Neural progenitor cell (in vitro differentiated cells): ENCODE measurements at regions not wholly inside any gene's neighbourhood (a gene's known extent, or its start where the extent isn't known, plus 50 kb on each side); places are given as distances from the start of the nearest gene placed in this dataset.

Experiments
- DNase-seq: peaks from one replicate; pipeline ENCODE4 v3.0.0-alpha.2; 2016; ENCODE audit warnings: low spot score
- H2AFZ ChIP-seq: fragments of 200-600 bp; sonication (generic); replicated peaks from 2 replicates; pipeline ENCODE4 v1.6.1; 2016; ENCODE audit warnings: antibody characterized with exemption
- H3F3A ChIP-seq: fragments of 200-600 bp; sonication (generic); 2 replicates; pipeline ENCODE4 v1.6.1; 2016; ENCODE audit warnings: antibody characterized with exemption, low read depth
- H3K27ac ChIP-seq: fragments of 200-600 bp; sonication (generic); 2 replicates; pipeline ENCODE4 v1.5.1; 2016; ENCODE audit warnings: mild to moderate bottlenecking
- H3K27me3 ChIP-seq: fragments of 200-600 bp; sonication (generic); 2 replicates; pipeline ENCODE4 v1.6.1; 2016; ENCODE audit warnings: mild to moderate bottlenecking, moderate library complexity
- H3K36me3 ChIP-seq: fragments of 200-600 bp; sonication (generic); 2 replicates; pipeline ENCODE4 v1.5.1; 2016
- H3K4me1 ChIP-seq: fragments of 200-600 bp; sonication (generic); 2 replicates; pipeline ENCODE4 v1.6.1; 2016; ENCODE audit warnings: mixed run types
- H3K4me2 ChIP-seq: fragments of 200-600 bp; sonication (generic); 2 replicates; pipeline ENCODE4 v1.6.1; 2016
- H3K4me3 ChIP-seq: fragments of 200-600 bp; sonication (generic); 2 replicates; pipeline ENCODE4 v1.5.1; 2016
- H3K79me2 ChIP-seq: fragments of 200-600 bp; sonication (generic); 2 replicates; pipeline ENCODE4 v1.6.1; 2016; ENCODE audit warnings: low read depth
- H3K9ac ChIP-seq: fragments of 200-600 bp; sonication (generic); 2 replicates; pipeline ENCODE4 v1.6.1; 2016
- H3K9me3 ChIP-seq: fragments of 200-600 bp; sonication (generic); 2 replicates; pipeline ENCODE4 v1.5.1; 2016; ENCODE audit warnings: low read depth
- H4K20me1 ChIP-seq: fragments of 200-600 bp; sonication (generic); 2 replicates; pipeline ENCODE4 v1.6.1; 2016; ENCODE audit warnings: low read depth
- H3K27ac Mint-ChIP-seq: 3 replicates; pipeline ENCODE4 v1.8.0; 2021; ENCODE audit warnings: mixed read lengths
- H3K27me3 Mint-ChIP-seq: 2 replicates; pipeline ENCODE4 v1.8.0; 2022; ENCODE audit warnings: low read depth, mild to moderate bottlenecking, inconsistent platforms, moderate library complexity, mixed read lengths; ENCODE audit not compliant: insufficient read depth
- H3K36me3 Mint-ChIP-seq: 3 replicates; pipeline ENCODE4 v1.8.0; 2021; ENCODE audit warnings: mixed read lengths
- H3K4me1 Mint-ChIP-seq: 3 replicates; pipeline ENCODE4 v1.8.0; 2021; ENCODE audit warnings: mixed read lengths
- H3K4me3 Mint-ChIP-seq: 3 replicates; pipeline ENCODE4 v1.8.0; 2021; ENCODE audit warnings: mild to moderate bottlenecking, moderate library complexity, mixed read lengths
- H3K9me3 Mint-ChIP-seq: 3 replicates; pipeline ENCODE4 v1.8.0; 2020; ENCODE audit warnings: mixed read lengths
- EZH2 ChIP-seq: fragments of 200-600 bp; sonication (generic); IDR thresholded peaks from 2 replicates; pipeline ENCODE4 v1.6.1; 2017; ENCODE audit warnings: antibody characterized with exemption, mild to moderate bottlenecking, moderate library complexity
- EZH2phosphoT487 ChIP-seq: fragments of 200-600 bp; sonication (generic); IDR thresholded peaks from 2 replicates; pipeline ENCODE4 v1.6.1; 2017; ENCODE audit warnings: antibody characterized with exemption
- TF ChIP-seq, protein P1 (sequence below): fragments of 200-600 bp; sonication (generic); IDR thresholded peaks from 2 replicates; pipeline ENCODE4 v1.5.1; 2017; ENCODE audit warnings: antibody characterized with exemption, mild to moderate bottlenecking

DNA sequence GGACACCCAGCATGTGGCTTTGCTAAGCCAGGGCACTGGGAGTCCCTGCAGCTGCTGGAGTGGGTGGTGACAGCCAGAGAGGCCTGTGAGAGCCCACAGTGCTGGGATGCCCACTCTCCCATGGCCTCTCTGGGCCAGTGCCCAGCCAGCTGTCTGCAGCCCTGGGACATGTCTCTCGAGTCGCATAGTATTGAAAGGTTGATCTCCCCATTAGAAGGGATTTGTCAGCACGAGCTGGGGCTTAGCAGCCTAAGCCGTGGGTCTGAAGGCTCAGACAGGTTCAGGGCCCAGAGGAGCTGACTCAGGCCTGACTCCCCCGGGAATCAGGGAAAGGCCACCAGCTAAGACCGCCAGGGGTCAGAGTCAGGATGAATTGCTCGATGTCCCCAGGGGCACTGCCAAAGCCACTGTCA, 53.5 kb downstream of the FOXD2 start:
- Histone ChIP-seq H3K27ac (no peak overlapping the region), H3K27me3 (peaks cover 62% of the 10 kb centered on the region), H3K36me3 (no peaks in the 10 kb centered on the region), H3K9ac (no peak overlapping the region), H2AFZ (no peak overlapping the region), H3K4me3 (no peak overlapping the region), H3K4me1 (peaks cover 10% of the 10 kb centered on the region), H3K9me3 (no peaks in the 10 kb centered on the region), H3F3A (no peaks in the 10 kb centered on the region), H4K20me1 (no peaks in the 10 kb centered on the region), H3K79me2 (no peaks in the 10 kb centered on the region), H3K4me2 (no peak overlapping the region)
- no peak overlapping the region for H3K4me3 Mint-ChIP-seq
- H3K4me1 Mint-ChIP-seq = peaks cover 4% of the 10 kb centered on the region
- H3K9me3 Mint-ChIP-seq = no peaks in the 10 kb centered on the region
- H3K27ac Mint-ChIP-seq = no peak overlapping the region
- peaks cover 10% of the 10 kb centered on the region for H3K27me3 Mint-ChIP-seq
- peak; percentile 53 for DNase-seq
- TF ChIP-seq, protein P1, sequence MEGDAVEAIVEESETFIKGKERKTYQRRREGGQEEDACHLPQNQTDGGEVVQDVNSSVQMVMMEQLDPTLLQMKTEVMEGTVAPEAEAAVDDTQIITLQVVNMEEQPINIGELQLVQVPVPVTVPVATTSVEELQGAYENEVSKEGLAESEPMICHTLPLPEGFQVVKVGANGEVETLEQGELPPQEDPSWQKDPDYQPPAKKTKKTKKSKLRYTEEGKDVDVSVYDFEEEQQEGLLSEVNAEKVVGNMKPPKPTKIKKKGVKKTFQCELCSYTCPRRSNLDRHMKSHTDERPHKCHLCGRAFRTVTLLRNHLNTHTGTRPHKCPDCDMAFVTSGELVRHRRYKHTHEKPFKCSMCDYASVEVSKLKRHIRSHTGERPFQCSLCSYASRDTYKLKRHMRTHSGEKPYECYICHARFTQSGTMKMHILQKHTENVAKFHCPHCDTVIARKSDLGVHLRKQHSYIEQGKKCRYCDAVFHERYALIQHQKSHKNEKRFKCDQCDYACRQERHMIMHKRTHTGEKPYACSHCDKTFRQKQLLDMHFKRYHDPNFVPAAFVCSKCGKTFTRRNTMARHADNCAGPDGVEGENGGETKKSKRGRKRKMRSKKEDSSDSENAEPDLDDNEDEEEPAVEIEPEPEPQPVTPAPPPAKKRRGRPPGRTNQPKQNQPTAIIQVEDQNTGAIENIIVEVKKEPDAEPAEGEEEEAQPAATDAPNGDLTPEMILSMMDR = no peak
- no peak for TF ChIP-seq EZH2phosphoT487
- TF ChIP-seq EZH2 = no peak
- H3K36me3 Mint-ChIP-seq = no peaks in the 10 kb centered on the region

DNA sequence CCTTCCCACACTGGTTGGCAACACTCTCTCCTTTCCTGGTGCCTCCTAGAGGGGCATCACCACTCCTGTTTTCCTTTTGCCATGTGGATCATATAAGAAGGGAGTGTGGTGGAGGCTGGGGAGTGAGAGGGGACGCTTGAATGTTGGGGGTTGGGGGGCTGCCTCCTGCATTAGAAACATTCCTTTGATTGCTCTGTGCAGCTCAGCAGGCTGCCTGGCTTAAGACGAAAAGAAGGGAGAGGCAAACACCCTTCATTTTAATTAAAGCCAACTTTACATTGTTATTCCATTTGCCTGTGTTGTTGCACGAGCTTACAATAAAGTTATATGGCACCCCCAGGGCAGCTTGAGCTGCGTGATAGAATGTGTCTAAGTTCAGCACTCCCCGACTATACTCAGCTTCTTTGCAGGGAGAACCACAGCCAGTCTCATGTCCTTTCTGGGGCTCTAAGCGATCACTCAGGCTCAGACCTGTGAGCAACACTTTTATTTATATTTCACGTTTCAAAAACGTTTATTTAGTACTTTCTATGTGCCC, 57.4 kb downstream of the FOXD2 start:
- H3K4me2 ChIP-seq = peak overlapping the region; percentile 45
- H3K27ac ChIP-seq = no peak overlapping the region
- H3K79me2 ChIP-seq = no peaks in the 10 kb centered on the region
- H4K20me1 ChIP-seq = no peaks in the 10 kb centered on the region
- H3K27ac Mint-ChIP-seq = no peak overlapping the region
- no peaks in the 10 kb centered on the region for H3K9me3 ChIP-seq
- H3K4me3 Mint-ChIP-seq = no peak overlapping the region
- H2AFZ ChIP-seq = no peak overlapping the region
- H3K27me3 Mint-ChIP-seq = peaks cover 4% of the 10 kb centered on the region
- no peaks in the 10 kb centered on the region for H3K36me3 Mint-ChIP-seq
- H3K9ac ChIP-seq = no peak overlapping the region
- no peaks in the 10 kb centered on the region for H3K9me3 Mint-ChIP-seq
- H3K4me1 ChIP-seq = peaks cover 10% of the 10 kb centered on the region
- H3K4me3 ChIP-seq = no peak overlapping the region
- H3K4me1 Mint-ChIP-seq = peaks cover 4% of the 10 kb centered on the region
- peak; percentile 20 for DNase-seq
- H3K36me3 ChIP-seq = no peaks in the 10 kb centered on the region
- no peaks in the 10 kb centered on the region for H3F3A ChIP-seq
- H3K27me3 ChIP-seq = peaks cover 76% of the 10 kb centered on the region
- TF ChIP-seq EZH2phosphoT487 (no peak), EZH2 (no peak)
- TF ChIP-seq, protein P1 = no peak

DNA sequence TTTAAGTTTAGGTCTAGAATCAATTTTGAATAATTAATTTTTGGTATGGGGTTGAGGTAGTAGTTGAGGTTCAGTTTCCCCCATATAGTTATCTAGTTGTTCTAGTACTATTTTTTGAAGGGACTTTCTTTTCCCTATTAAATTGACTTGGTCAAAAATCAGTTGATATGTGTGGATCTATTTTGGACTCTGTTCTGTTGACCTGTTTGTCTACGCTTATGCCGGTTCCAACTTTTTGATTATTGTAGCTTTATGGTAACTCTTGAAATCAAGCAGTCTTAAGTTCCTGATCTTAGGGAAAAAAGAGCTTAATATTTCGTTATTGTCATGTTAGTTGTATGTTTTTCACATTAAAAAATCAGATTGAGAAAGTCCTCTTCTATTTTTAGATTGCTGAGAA, 60.7 kb downstream of the FOXD2 start:
- DNase-seq = no peak
- no peak for TF ChIP-seq EZH2
- TF ChIP-seq EZH2phosphoT487 = no peak
- TF ChIP-seq, protein P1 = no peak

More for the DNA sequence above, 60.7 kb downstream of the FOXD2 start:
- Mint-ChIP-seq H3K27ac (no peak overlapping the region), H3K9me3 (no peaks in the 10 kb centered on the region), H3K4me3 (no peak overlapping the region), H3K27me3 (peaks cover 11% of the 10 kb centered on the region), H3K36me3 (no peaks in the 10 kb centered on the region), H3K4me1 (peaks cover 4% of the 10 kb centered on the region)
- H3K79me2 ChIP-seq = no peaks in the 10 kb centered on the region
- peaks cover 10% of the 10 kb centered on the region for H3K4me1 ChIP-seq
- H3K27ac ChIP-seq = no peak overlapping the region
- no peaks in the 10 kb centered on the region for H3F3A ChIP-seq
- H3K36me3 ChIP-seq = no peaks in the 10 kb centered on the region
- H3K9ac ChIP-seq = no peak overlapping the region
- no peaks in the 10 kb centered on the region for H4K20me1 ChIP-seq
- peaks cover 97% of the 10 kb centered on the region for H3K27me3 ChIP-seq
- H3K9me3 ChIP-seq = no peaks in the 10 kb centered on the region
- no peak overlapping the region for H3K4me2 ChIP-seq
- H3K4me3 ChIP-seq = no peak overlapping the region
- no peak overlapping the region for H2AFZ ChIP-seq
